Caco-2 (cell line): ENCODE measurements at regions not wholly inside any gene's neighbourhood (a gene's known extent, or its start where the extent isn't known, plus 50 kb on each side); places are given as distances from the start of the nearest gene placed in this dataset.
A peak's percentile ranks its signal among the peaks of the same experiment; 100 is the strongest.

Experiments used
- BruUV-seq: library from RNA; stranded (reverse); fragments of 400-500 nt; replicated peaks from 2 replicates; lab custom pipeline; 2021; lab: Mats Ljungman, UMichigan
- CTCF ChIA-PET: fragments of 300-600 bp; sonication (Branson Sonifier 250); formaldehyde crosslinking; loops from one replicate; lab custom pipeline; 2022; ENCODE audit warnings: antibody characterized with exemption; lab: Charles Lee
- POLR2A ChIA-PET: fragments of 300-600 bp; sonication (Branson Sonifier 250); formaldehyde crosslinking; loops from one replicate; lab custom pipeline; 2022; ENCODE audit warnings: antibody characterized with exemption; lab: Charles Lee
- DNase-seq, 2 experiments: peaks; one replicate each; pipeline versions ENCODE4 v3.0.0 to v3.0.0-alpha.2; 2020 to 2022
- H3K27me3 ChIP-seq: replicated peaks from 2 replicates; pipeline ENCODE4 v1.6.0; 2011; ENCODE audit warnings: low read length; ENCODE audit not compliant: control insufficient read depth, insufficient read depth
- H3K36me3 ChIP-seq: 2 replicates; pipeline ENCODE4 v1.5.1; 2011; ENCODE audit warnings: low read length; ENCODE audit not compliant: control insufficient read depth, insufficient read depth
- H3K4me1 ChIP-seq: fragments of 250-450 bp; sonication (Bioruptor Pico); 2 replicates; pipeline ENCODE4 v1.5.1; 2020; ENCODE audit warnings: mild to moderate bottlenecking
- H3K4me3 ChIP-seq: 2 replicates; pipeline ENCODE4 v1.5.1; 2011; ENCODE audit warnings: low read depth, mild to moderate bottlenecking, control low read depth, low read length
- H3K9me3 ChIP-seq: fragments of 250-450 bp; sonication (Bioruptor Pico); 2 replicates; pipeline ENCODE4 v1.5.1; 2020; ENCODE audit warnings: mild to moderate bottlenecking, moderate library complexity
- H3K27ac Mint-ChIP-seq: one replicate; pipeline ENCODE4 v1.8.0; 2022; ENCODE audit warnings: mixed read lengths; ENCODE audit not compliant: unreplicated experiment
- H3K27me3 Mint-ChIP-seq: one replicate; pipeline ENCODE4 v1.8.0; 2022; ENCODE audit warnings: mixed read lengths; ENCODE audit not compliant: insufficient read depth, unreplicated experiment
- H3K36me3 Mint-ChIP-seq: one replicate; pipeline ENCODE4 v1.8.0; 2022; ENCODE audit warnings: mild to moderate bottlenecking, mixed read lengths; ENCODE audit not compliant: insufficient read depth, unreplicated experiment
- H3K4me1 Mint-ChIP-seq: one replicate; pipeline ENCODE4 v1.8.0; 2022; ENCODE audit warnings: low read depth, mixed read lengths; ENCODE audit not compliant: unreplicated experiment
- H3K4me3 Mint-ChIP-seq: one replicate; pipeline ENCODE4 v1.8.0; 2022; ENCODE audit warnings: mild to moderate bottlenecking, moderate library complexity, mixed read lengths; ENCODE audit not compliant: unreplicated experiment
- H3K9me3 Mint-ChIP-seq: one replicate; pipeline ENCODE4 v1.8.0; 2022; ENCODE audit warnings: mixed read lengths; ENCODE audit not compliant: unreplicated experiment
- CTCF ChIP-seq, 2 experiments: fragments of 200-600 bp in 1 of 2; IDR thresholded peaks; 1 replicate in 1 of 2; 2 replicates in 1 of 2; pipeline versions ENCODE4 v1.5.1 to v1.8.0; 2011 to 2022; ENCODE audit warnings: antibody characterized with exemption in 1 of 2, control low read depth in 1 of 2, inconsistent platforms in 1 of 2, low read depth in 1 of 2, low read length in 1 of 2, mild to moderate bottlenecking in 1 of 2, moderate library complexity in 1 of 2; ENCODE audit not compliant: insufficient read depth in 1 of 2, severe bottlenecking in 1 of 2, unreplicated experiment in 1 of 2
- intact Hi-C: fragments of 100-400 bp; cut with micrococcal nuclease; formaldehyde crosslinking; loops from one replicate; pipeline ENCODE4 v1.10.0; 2022; ENCODE audit not compliant: unreplicated experiment

GRCh38 chr11:109937968-109938367, 155.2 kb upstream of the ZC3H12C start:
- H3K4me3 ChIP-seq: no peak overlapping the region
- BruUV-seq: no TSS peak
- no peaks in the 10 kb centered on the region for H3K9me3 Mint-ChIP-seq
- peaks cover 19% of the 10 kb centered on the region for H3K27me3 Mint-ChIP-seq
- no peaks in the 10 kb centered on the region; the same call in 1 of the 2 replicates for H3K27me3 ChIP-seq
- CTCF ChIA-PET: no interaction called here
- no peak for TF ChIP-seq CTCF (IDR thresholded peaks at IDR 0.05; ENCODE audit: insufficient read depth in 1 of 2, low read depth in 1 of 2, low read length in 1 of 2, severe bottlenecking in 1 of 2, unreplicated experiment in 1 of 2)
- H3K36me3 ChIP-seq: no peaks in the 10 kb centered on the region
- H3K4me1 Mint-ChIP-seq: no peaks in the 10 kb centered on the region
- H3K9me3 ChIP-seq: no peaks in the 10 kb centered on the region
- H3K27ac Mint-ChIP-seq: no peak overlapping the region
- no peaks in the 10 kb centered on the region for H3K4me1 ChIP-seq
- H3K36me3 Mint-ChIP-seq: no peaks in the 10 kb centered on the region
- POLR2A ChIA-PET: no interaction called here
- no peak for DNase-seq
- intact Hi-C loops: loop anchor here (5.0 kb wide), 1 partner anchor 1241 kb away; no protein-coding TSS in a partner anchor
- no peak overlapping the region for H3K4me3 Mint-ChIP-seq

GRCh38 chr11:109939166-109939810, 153.9 kb upstream of the ZC3H12C start:
- intact Hi-C loops: loop anchor here (1.0 to 5.0 kb wide), 2 partner anchors 86 to 1242 kb away; no protein-coding TSS in a partner anchor
- DNase-seq: peak; percentile 59 to 64
- Histone ChIP-seq H3K9me3 (no peaks in the 10 kb centered on the region), H3K36me3 (no peaks in the 10 kb centered on the region), H3K4me1 (no peaks in the 10 kb centered on the region), H3K27me3 (no peaks in the 10 kb centered on the region; the same call in 1 of the 2 replicates), H3K4me3 (no peak overlapping the region)
- ChIA-PET POLR2A (interaction anchor here (0.6 kb wide), 1 partner anchor 170 kb away, joined by 3 read pairs; no protein-coding TSS in a partner anchor), CTCF (interaction anchor here (0.5 to 1.3 kb wide), 19 partner anchors 10 to 1241 kb away, joined by 3 to 63 read pairs (median 3); partner anchors contain the start of gene ZC3H12C)
- Mint-ChIP-seq H3K4me3 (no peak overlapping the region), H3K27ac (no peak overlapping the region), H3K27me3 (peaks cover 22% of the 10 kb centered on the region), H3K4me1 (no peaks in the 10 kb centered on the region), H3K9me3 (no peaks in the 10 kb centered on the region), H3K36me3 (no peaks in the 10 kb centered on the region)
- peak; percentile 78 to 89 for TF ChIP-seq CTCF (IDR thresholded peaks at IDR 0.05; ENCODE audit: insufficient read depth in 1 of 2, low read depth in 1 of 2, low read length in 1 of 2, severe bottlenecking in 1 of 2, unreplicated experiment in 1 of 2)
- BruUV-seq: no TSS peak

GRCh38 chr11:109940816-109941215, 152.4 kb upstream of the ZC3H12C start:
- intact Hi-C loops: no loop called here
- H3K27ac Mint-ChIP-seq: no peak overlapping the region
- ChIA-PET CTCF (interaction anchor here (0.7 to 1.2 kb wide), 4 partner anchors 11 to 88 kb away, joined by 3 read pairs; no protein-coding TSS in a partner anchor), POLR2A (no interaction called here)
- no peaks in the 10 kb centered on the region for H3K4me1 ChIP-seq
- no peaks in the 10 kb centered on the region for H3K36me3 Mint-ChIP-seq
- H3K27me3 Mint-ChIP-seq: peaks cover 27% of the 10 kb centered on the region
- no peak overlapping the region for H3K4me3 Mint-ChIP-seq
- no peak overlapping the region for H3K4me3 ChIP-seq
- BruUV-seq: no TSS peak
- no peak for DNase-seq
- H3K4me1 Mint-ChIP-seq: peaks cover under 1% of the 10 kb centered on the region
- no peaks in the 10 kb centered on the region for H3K36me3 ChIP-seq
- no peaks in the 10 kb centered on the region for H3K9me3 ChIP-seq
- no peaks in the 10 kb centered on the region; the same call in 1 of the 2 replicates for H3K27me3 ChIP-seq
- no peaks in the 10 kb centered on the region for H3K9me3 Mint-ChIP-seq
- TF ChIP-seq CTCF (IDR thresholded peaks at IDR 0.05; ENCODE audit: insufficient read depth in 1 of 2, low read depth in 1 of 2, low read length in 1 of 2, severe bottlenecking in 1 of 2, unreplicated experiment in 1 of 2): no peak
